DMS79 treated with DMSO at 0.1 percent for 48 hours (cell line): ENCODE measurements at regions not wholly inside any gene's neighbourhood (a gene's known extent, or its start where the extent isn't known, plus 50 kb on each side); places are given as distances from the start of the nearest gene placed in this dataset.

Experiments
- DNase-seq: peaks from one replicate; lab custom pipeline; 2025; lab: John Stamatoyannopoulos, UW

DNA sequence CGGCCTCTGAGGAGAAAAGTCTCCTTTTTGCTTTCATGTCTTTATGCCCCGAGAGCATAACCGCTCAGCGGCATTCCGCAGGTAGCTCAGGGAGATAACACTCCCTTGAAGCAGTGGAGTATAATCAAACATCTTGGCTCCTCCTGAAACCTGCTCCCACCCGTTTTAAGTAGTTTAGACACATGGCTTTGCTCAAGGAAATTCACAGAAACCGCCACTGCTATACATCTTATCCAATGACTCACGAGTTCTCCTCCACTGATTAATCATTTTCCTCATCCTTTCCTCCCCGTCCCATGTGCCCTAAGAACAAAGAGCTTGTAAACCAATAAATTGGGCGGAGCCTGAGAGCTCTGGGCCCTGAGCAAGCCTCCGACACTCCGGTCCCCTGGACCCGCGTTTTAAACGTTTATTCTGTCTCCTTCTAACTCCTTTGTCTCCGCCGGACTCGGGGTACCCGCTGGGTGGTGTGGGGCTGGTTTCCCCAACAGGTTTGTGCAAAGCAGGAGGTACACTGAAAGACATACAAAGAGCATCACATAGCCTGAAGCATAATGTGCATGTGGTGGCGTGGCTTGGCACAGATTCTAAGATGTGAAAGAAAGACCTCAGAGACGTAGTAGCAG is 401.2 kb downstream of the TLL1 start:
- no peak for DNase-seq

DNA sequence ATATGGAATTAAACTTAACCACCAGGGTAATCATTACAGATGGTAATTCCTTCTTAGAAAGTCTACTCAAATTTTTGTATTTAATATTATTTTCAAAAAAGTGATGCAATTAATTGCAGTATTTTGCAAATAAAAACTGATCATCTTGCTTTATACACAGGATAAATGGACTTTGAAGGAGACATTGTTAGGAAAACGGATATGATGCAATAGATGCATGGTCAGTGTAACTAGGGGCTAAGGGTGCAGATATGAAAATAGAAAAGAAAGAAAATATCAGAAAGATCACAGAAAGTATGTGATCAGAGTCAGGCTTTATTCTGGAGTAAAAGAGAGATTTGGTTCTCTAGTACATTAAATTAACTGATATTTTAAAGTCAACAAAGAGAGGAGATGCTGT is 401.7 kb downstream of the TLL1 start:
- DNase-seq, result no peak

GRCh38 chr4:166277401-166277800 is 404.4 kb downstream of the TLL1 start:
- no peak for DNase-seq

DNA sequence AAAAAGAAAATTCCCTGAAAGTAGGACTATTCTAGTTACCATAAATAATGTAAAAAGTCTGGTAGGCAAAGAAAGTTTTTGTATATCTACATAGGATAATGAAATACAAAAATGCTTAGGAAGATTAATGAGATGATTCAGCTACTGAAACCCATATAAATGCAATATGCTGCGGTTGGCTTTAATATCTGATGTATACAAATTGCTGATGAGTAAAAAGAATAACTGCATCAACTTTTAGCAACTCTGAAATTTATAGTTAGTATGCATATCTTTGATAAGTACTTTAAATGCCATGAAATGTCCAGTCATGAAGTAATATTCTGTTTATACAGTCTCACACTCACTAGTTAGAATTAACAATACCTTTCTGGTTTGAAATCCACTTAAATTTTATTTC is 404.8 kb downstream of the TLL1 start:
- DNase-seq, result no peak

- DNase-seq, result no peak
Measured at GRCh38 chr4:166279261-166279660, 406.2 kb downstream of the TLL1 start.

- DNase-seq, result no peak
Measured at GRCh38 chr4:166280642-166281041, 407.6 kb downstream of the TLL1 start.

DNA sequence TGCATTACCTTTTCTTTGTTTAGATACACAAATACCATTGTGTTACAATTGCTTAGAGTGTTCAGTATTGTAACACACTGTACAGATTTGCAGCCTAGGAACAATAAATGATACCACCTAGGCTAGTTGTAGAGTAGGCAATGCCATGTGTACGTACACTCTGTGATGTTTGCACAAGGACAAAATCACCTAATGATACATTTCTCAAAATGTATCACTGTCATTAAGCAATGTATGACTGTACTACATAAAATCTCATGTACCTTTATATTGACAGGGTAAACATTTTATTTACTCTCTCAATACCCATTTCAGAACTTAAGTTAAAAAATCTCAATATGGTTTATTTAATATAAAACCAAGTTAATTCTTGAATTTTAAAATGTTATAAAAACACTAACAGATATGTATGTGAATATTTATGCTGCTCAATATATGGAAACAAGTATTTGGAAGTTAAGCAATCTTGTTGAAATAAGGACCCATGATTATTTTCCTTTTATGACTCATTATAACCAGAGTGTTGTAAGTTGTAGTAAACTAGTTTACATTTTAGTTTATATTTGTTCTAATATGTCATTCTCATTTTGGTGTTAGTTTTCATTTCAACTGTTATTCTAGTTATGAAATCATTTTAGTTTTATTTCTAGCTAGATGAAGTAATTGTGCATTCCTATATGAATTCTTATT is 409.2 kb downstream of the TLL1 start:
- no peak for DNase-seq

DNA sequence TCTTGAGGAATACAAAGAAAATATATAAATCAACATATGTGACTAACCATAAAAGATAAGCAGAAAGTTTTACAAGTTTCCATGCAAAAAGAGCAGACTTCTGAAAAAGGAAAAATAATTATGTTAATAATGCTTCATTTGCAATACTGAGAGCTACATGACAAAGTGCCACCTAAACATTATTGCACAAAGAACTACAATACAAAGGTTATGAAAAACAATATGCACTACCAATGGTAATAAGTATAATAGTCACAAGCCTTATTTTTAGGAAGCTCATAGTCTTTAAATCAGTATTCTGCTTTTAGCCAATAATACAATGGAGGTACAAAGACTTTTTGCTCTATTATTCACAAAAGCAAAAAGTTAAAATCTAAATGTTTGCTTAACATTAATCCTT is 411.2 kb downstream of the TLL1 start:
- DNase-seq, result no peak

GRCh38 chr4:166290426-166290825 is 417.4 kb downstream of the TLL1 start:
- DNase-seq, result no peak

DNA sequence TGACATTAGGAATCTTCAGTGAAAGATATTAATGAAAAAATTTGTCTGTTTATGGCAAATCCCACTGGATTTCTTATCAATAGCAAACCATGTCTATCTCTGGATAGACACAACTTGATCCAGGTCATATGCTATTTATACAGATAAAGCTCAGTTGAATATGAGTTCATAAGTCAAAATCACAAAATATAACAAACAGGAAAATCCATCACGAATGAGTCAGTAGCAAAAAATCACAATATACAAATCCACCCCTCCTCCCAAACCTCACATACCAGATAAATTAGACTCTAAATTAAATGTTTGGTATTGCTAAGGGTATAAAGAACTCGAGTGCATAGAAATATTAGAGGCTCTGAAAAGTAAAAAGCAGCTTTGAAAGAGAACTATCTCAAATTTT is 420.5 kb downstream of the TLL1 start:
- no peak for DNase-seq

DNA sequence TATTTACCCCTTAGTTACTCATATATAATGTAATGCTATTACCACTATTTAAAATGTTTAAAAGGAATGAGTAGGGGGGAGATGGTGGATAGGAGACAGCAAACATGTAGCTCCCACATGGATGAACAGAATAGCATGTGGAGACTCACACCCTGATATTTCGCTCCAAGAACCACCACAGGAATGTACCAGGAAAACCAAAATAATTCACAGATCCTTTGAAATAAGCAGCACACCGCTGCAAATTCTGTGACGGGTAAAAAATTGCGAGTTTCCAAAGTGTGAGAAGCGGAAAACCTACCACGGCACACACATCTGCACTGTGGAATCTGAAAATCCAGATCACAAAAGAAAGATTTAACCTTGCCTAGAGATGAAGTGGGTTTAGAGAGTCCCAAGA is 428.2 kb downstream of the TLL1 start:
- DNase-seq, result no peak

- DNase-seq, result no peak
Measured at GRCh38 chr4:166308647-166309046, 435.6 kb downstream of the TLL1 start.

DNA sequence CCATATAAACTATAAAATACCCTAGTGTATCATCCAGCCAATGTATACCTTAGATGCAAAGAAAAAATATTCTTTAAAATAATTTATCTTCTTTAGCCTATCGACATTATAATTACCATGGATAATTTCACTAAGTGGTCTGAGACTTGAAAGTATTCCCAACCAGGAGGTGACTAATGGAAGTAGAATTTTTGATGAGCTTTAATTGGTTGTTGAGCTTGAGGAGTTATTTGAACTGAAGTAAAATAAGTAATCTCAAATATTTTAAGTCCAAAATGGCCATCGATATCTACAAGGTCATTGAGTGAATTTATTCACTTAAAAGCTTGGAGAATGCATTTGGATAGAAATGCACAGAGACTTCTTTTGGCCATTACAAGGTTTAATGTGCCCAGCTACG is 436.2 kb downstream of the TLL1 start:
- DNase-seq, result no peak

DNA sequence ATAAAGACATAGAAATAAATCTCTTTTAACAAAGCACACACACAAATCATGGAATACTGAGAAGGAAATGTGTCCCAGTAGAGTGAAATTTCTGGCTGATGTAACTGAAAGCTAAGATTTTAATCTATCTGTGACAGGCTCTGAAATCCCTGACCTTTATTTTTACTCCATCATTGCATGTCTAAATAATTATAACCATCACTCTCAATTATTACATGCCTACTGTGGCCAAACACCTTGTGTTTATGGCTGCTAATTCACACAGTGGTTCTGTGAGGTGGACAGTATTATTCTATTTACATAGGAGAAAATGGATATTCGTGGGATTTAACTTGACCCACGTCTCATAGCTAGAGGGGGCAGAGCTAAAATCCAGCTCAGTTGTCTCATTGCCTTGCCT is 438.1 kb downstream of the TLL1 start:
- DNase-seq, result no peak

- no peak for DNase-seq
Measured at GRCh38 chr4:166312166-166312565, 439.1 kb downstream of the TLL1 start.

- no peak for DNase-seq
Measured at GRCh38 chr4:166314902-166315301, 441.9 kb downstream of the TLL1 start.

DNA sequence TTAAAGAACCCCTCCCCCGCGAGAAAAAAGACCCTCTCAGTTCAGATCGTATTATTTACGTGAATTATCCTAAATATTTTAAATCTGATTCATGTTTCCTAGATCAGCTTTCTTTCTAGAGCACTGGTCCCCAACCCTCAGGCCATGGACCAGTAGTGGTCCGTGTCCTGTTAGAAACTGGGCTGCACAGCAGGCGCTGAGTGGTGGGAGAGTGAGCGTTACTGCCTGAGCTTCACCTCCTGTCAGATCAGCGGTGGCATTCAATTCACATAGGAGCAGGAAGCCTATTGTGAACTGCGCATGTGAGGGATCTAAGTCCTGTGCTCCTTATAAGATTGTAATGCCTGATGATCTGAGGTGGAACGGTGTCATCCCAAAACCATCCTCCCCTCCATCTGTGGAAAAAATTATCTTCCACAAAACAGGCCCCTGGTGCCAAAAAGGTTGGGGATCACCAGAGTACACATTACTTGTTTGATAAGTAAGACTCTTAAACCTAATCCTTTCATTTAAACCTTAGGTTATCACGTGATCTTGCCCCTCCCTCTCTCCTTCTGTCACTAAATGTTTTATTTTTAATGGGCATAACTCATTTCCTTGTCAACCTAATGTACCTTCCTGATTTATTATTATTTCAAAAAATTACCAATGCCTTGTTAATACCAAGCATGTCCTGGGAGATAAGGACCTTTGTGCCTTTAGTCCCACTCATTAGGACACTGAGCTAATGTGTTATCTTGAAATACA is 442.9 kb downstream of the TLL1 start:
- DNase-seq, result no peak

GRCh38 chr4:166318810-166319525 is 445.9 kb downstream of the TLL1 start:
- DNase-seq, result no peak

GRCh38 chr4:166323250-166323649 is 450.2 kb downstream of the TLL1 start:
- no peak for DNase-seq

DNA sequence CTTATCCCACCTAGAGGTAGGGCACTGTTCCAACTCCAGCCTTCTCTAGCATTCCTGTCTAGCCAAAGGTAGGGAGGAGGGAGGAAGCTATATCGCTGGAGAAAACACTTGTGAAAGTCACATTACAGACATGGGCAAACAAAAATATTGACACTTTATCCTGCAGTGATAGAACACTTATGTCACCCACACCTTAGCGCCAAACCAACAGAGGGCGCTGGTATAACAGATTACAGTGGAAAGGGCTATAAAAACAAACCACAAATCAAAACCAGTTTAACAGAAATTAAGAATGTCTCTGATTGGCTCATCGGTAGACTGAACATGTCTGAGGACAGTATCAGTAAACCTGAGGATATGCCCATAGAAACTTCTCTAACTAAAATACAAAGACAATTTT is 451.3 kb downstream of the TLL1 start:
- no peak for DNase-seq

DNA sequence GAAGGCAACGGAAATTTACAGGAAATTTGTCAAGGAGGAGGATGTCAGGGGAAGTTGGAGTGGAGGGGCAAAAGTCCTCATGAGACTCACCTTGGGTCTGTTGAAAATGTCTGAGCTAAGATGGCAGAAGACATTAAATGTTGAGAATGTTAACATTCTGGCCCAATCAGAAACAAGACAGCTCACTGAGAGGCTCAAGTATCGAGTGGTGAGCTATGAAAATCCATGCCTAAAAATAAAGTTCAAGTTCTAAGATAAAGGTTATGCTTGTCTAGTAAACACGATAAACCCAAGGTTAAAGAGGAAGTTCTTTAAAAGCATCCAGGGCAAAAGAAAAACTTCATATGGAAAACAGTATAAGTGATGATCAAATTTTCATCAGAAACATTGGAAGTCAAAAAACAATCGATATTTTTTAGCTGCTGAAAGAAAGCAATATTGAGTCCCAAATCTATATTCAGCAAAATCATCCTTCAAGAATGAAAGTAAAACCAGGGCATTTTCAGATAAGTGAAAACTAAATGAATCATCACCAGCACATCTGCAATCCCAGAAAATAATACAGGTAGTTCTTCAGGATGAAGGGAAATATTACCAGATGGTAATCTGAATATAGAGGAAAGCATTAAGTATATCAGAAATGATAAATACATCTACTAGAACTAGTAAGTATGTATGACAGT is 462.4 kb downstream of the TLL1 start:
- DNase-seq, result no peak

DNA sequence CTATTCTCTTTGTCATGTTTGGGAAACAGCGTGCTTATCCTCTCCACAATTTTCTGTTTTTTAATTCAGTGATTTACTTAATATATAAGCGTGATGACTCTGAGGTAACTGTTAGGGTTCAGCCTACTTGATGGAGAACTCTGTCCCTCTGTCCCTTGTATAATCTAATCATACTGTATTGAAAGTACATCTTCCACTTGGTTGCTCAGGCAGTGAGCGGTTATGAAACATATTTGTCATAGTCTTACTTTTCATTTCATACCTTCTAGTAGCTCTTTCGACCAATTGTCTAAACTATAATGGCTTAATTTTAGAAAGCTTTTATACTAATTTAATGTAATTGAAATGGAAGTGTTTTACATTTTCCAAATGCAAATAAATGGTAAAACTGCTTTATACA is 469.0 kb downstream of the TLL1 start:
- no peak for DNase-seq
